Naive thymus-derived CD4-positive, alpha-beta T cell (primary cell): ENCODE measurements at regions not wholly inside any gene's neighbourhood (a gene's known extent, or its start where the extent isn't known, plus 50 kb on each side); places are given as distances from the start of the nearest gene placed in this dataset.
"Not testable (repeated sequence)": the region's sequence is repeated elsewhere in the genome, so short reads cannot be mapped to it uniquely, and the experiment has no call there.

Source experiments
- ATAC-seq: fragments of 150-1000 bp; cut with Tn5 transposase; 2 replicates; pipeline ENCODE4 v1.10.0; 2021; ENCODE audit warnings: mild to moderate bottlenecking, moderate library complexity
- CTCF ChIA-PET: fragments of 350-600 bp; sonication (Branson Sonifier 250); formaldehyde crosslinking; loops from one replicate; lab custom pipeline; 2021; ENCODE audit warnings: antibody characterized with exemption; lab: Charles Lee
- POLR2A ChIA-PET: fragments of 350-600 bp; sonication (Branson Sonifier 250); formaldehyde crosslinking; loops from one replicate; lab custom pipeline; 2021; ENCODE audit warnings: antibody characterized with exemption, inconsistent platforms; lab: Charles Lee
- DNase-seq, 9 donors: peaks; one replicate each; pipeline versions ENCODE4 v3.0.0 to v3.0.0-alpha.2; 2020 to 2022; ENCODE audit warnings: mixed read lengths in 1 of 9
- H3K27ac ChIP-seq: one replicate; pipeline ENCODE4 v1.7.0; 2013; ENCODE audit warnings: mild to moderate bottlenecking, low read depth, low read length, moderate library complexity
- H3K27me3 ChIP-seq, 2 donors: one replicate each; pipeline ENCODE4 v1.7.0; 2013; ENCODE audit warnings: low read length in 2 of 2, mild to moderate bottlenecking in 2 of 2, moderate library complexity in 2 of 2; ENCODE audit not compliant: control insufficient read depth in 2 of 2, insufficient read depth in 2 of 2
- H3K36me3 ChIP-seq, 3 experiments: 1 replicate in 2 of 3; 2 replicates in 1 of 3; pipeline ENCODE4 v1.7.0; 2013; ENCODE audit warnings: low read length in 3 of 3, mild to moderate bottlenecking in 3 of 3, moderate library complexity in 1 of 3; ENCODE audit not compliant: insufficient read depth in 3 of 3, control insufficient read depth in 2 of 3
- H3K4me1 ChIP-seq, 2 donors: one replicate each; pipeline ENCODE4 v1.7.0; 2013; ENCODE audit warnings: low read length in 2 of 2, mild to moderate bottlenecking in 2 of 2, moderate library complexity in 1 of 2; ENCODE audit not compliant: control insufficient read depth in 2 of 2, insufficient read depth in 2 of 2
- H3K4me3 ChIP-seq: 2 replicates; pipeline ENCODE4 v1.7.0; 2013; ENCODE audit warnings: mild to moderate bottlenecking, low read length
- H3K9me3 ChIP-seq, 3 experiments: 1 replicate in 2 of 3; 2 replicates in 1 of 3; pipeline ENCODE4 v1.7.0; 2013; ENCODE audit warnings: low read length in 3 of 3; ENCODE audit not compliant: control insufficient read depth in 2 of 3
- H3K27ac Mint-ChIP-seq, 9 donors: one replicate each; pipeline ENCODE4 v1.8.0; 2020 to 2022; ENCODE audit warnings: mixed read lengths in 9 of 9, mild to moderate bottlenecking in 8 of 9, moderate library complexity in 5 of 9, inconsistent platforms in 2 of 9
- H3K27me3 Mint-ChIP-seq, 5 donors: one replicate each; pipeline ENCODE4 v1.8.0; 2021 to 2022; ENCODE audit warnings: mixed read lengths in 5 of 5, mild to moderate bottlenecking in 1 of 5
- H3K36me3 Mint-ChIP-seq, 5 donors: one replicate each; pipeline ENCODE4 v1.8.0; 2020 to 2022; ENCODE audit warnings: mixed read lengths in 5 of 5, mild to moderate bottlenecking in 3 of 5, inconsistent platforms in 1 of 5
- H3K4me1 Mint-ChIP-seq, 7 donors: one replicate each; pipeline ENCODE4 v1.8.0; 2020 to 2022; ENCODE audit warnings: mixed read lengths in 7 of 7, mild to moderate bottlenecking in 3 of 7, inconsistent platforms in 1 of 7
- H3K4me3 Mint-ChIP-seq, 10 donors: one replicate each; pipeline ENCODE4 v1.8.0; 2020 to 2022; ENCODE audit warnings: mild to moderate bottlenecking in 10 of 10, mixed read lengths in 10 of 10, moderate library complexity in 6 of 10, inconsistent platforms in 2 of 10
- H3K9me3 Mint-ChIP-seq, 11 donors: one replicate each; pipeline ENCODE4 v1.8.0; 2020 to 2022; ENCODE audit warnings: mixed read lengths in 11 of 11, mild to moderate bottlenecking in 4 of 11, inconsistent platforms in 1 of 11, moderate library complexity in 1 of 11
- intact Hi-C, 2 donors: fragments of 100-400 bp; cut with micrococcal nuclease; formaldehyde crosslinking; loops; one replicate each; pipeline ENCODE4 v1.15.1; 2023

DNA sequence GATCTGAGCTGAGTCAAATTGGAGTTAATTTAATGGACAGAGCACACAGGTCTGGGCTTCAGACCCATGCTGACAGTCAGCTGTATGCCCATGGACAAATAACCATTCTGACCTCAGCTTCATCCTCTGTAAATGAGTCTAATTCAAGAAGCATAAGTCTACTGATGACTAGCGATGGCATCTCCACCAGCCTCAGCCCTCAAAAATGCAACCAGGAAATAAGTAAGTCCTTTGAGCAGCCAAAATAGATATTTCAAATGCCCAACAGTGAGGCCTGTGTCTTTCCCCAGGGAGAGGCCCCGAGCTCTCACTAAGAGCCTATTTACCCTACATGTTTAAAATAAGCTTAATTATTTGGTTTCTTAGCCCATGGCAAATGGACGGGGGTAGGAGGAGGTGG, 114.2 kb upstream of the MTHFD1L start:
- Mint-ChIP-seq H3K4me1 (peaks cover 0 to 3% (median 0%) of the 10 kb centered on the region in 7 donors), H3K4me3 (no peak overlapping the region), H3K27me3 (peaks cover 0 to 13% (median 4%) of the 10 kb centered on the region in 5 donors), H3K36me3 (no peaks in the 10 kb centered on the region), H3K27ac (no peak overlapping the region), H3K9me3 (peaks cover 0 to 3% (median 0%) of the 10 kb centered on the region in 11 donors)
- intact Hi-C loops, result no loop called here
- no peak overlapping the region for H3K4me3 ChIP-seq
- ChIA-PET CTCF (no interaction called here), POLR2A (no interaction called here)
- no peaks in the 10 kb centered on the region for H3K36me3 ChIP-seq
- ATAC-seq, result no peak
- H3K9me3 ChIP-seq, result no peaks in the 10 kb centered on the region
- no peak for DNase-seq
- H3K27ac ChIP-seq, result no peak overlapping the region
- H3K27me3 ChIP-seq, result no peaks in the 10 kb centered on the region
- H3K4me1 ChIP-seq, result no peaks in the 10 kb centered on the region

DNA sequence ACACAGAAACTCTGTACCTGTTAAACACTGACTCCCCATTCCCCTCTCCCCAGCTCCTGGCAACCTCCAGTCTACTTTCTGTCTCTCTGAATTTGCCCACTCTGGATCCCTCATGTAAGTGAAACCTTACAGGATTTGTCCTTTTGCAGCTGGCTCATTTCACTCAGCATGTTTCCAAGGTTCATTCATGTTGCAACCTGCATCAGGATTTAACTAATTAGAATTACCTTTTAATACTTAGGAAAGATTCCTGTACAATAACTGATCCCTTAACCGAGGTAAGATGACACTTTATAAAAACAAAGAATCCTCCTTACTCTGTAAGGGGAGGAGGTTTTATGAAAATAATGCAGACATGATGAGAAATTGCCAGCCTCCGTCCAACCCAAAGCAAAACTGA, 113.1 kb upstream of the MTHFD1L start:
- ATAC-seq, result no peak
- CTCF ChIA-PET, result no interaction called here

DNA sequence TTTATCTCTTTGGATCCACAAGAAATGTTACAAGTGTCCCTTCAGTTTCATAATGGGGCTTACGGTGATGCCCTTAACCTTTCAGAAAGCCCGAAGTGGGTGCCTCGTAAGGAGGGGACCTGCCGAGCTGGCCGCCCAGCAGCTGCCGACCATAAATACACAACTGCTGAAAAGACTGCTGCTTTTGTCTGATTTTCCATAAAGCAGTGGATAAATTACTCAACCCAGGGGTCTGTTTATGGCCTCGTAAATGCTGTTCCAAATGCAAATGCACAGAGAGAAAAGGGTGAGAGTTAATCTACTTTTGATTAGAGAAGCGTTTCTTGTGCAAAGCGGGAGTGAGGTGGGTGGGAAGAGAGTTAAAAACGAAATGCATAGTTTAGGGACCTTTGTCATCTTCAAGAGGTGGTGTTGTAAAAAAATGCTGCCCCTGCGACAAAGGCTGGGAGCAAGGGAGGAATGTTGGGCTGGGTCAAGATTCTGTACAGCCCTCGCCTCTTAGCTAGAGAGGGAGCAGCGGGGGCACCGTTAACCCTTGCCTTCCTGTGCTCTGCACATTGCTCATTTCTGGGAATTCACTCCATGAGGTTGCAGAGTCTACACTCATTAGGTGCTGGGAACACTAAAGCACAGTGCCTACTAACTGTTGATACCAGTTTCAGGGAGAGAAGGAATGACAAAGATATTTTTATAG, 112.0 kb upstream of the MTHFD1L start:
- Histone ChIP-seq H3K27ac (no peak overlapping the region), H3K4me1 (no peaks in the 10 kb centered on the region), H3K36me3 (no peaks in the 10 kb centered on the region), H3K4me3 (no peak overlapping the region), H3K9me3 (no peaks in the 10 kb centered on the region), H3K27me3 (no peaks in the 10 kb centered on the region)
- peaks cover 0 to 3% (median 0%) of the 10 kb centered on the region in 7 donors for H3K4me1 Mint-ChIP-seq
- H3K4me3 Mint-ChIP-seq, result no peak overlapping the region
- ATAC-seq (no peak), DNase-seq (no peak)
- intact Hi-C loops, result no loop called here
- ChIA-PET CTCF (no interaction called here), POLR2A (no interaction called here)
- no peak overlapping the region for H3K27ac Mint-ChIP-seq
- no peaks in the 10 kb centered on the region for H3K36me3 Mint-ChIP-seq
- H3K9me3 Mint-ChIP-seq, result no peaks in the 10 kb centered on the region
- H3K27me3 Mint-ChIP-seq, result peaks cover 0 to 7% (median 0%) of the 10 kb centered on the region in 5 donors

More for the DNA sequence above, 113.1 kb upstream of the MTHFD1L start:
- DNase-seq, result no peak
- intact Hi-C loops, result no loop called here
- Histone ChIP-seq H3K4me3 (no peak overlapping the region), H3K27ac (no peak overlapping the region), H3K9me3 (no peaks in the 10 kb centered on the region), H3K4me1 (no peaks in the 10 kb centered on the region), H3K27me3 (no peaks in the 10 kb centered on the region), H3K36me3 (no peaks in the 10 kb centered on the region)
- H3K27ac Mint-ChIP-seq, result no peak overlapping the region
- peaks cover 0 to 7% (median 0%) of the 10 kb centered on the region in 5 donors for H3K27me3 Mint-ChIP-seq
- H3K36me3 Mint-ChIP-seq, result no peaks in the 10 kb centered on the region
- H3K4me1 Mint-ChIP-seq, result peaks cover 0 to 3% (median 0%) of the 10 kb centered on the region in 7 donors
- no peak overlapping the region for H3K4me3 Mint-ChIP-seq
- H3K9me3 Mint-ChIP-seq, result peaks cover 0 to 3% (median 0%) of the 10 kb centered on the region in 11 donors
- POLR2A ChIA-PET, result no interaction called here

DNA sequence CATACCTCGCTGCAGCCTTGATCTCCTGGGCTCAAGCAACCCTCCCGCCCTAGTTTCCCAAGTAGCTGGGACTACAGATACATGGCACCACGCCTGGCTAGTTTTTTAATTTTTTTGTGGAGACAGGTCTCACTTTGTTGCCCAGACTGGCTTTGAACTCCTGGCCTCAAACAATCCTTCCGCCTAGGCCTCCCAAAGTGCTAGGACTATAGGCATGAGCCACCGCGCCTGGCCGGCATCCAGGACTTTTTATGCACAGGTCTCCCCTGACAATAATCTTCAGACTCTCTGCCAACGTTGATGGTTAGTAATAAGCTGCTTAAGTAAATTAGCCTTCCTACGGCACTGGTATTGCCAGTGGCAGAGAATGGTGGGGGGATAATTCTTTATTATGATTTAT, 110.5 kb upstream of the MTHFD1L start:
- no peak overlapping the region for H3K4me3 ChIP-seq
- H3K4me1 ChIP-seq, result no peaks in the 10 kb centered on the region
- no peaks in the 10 kb centered on the region for H3K9me3 Mint-ChIP-seq
- no peak overlapping the region for H3K27ac Mint-ChIP-seq
- peaks cover 0 to 3% (median 0%) of the 10 kb centered on the region in 7 donors for H3K4me1 Mint-ChIP-seq
- no peak for DNase-seq
- no peak overlapping the region for H3K27ac ChIP-seq
- intact Hi-C loops, result no loop called here
- no peaks in the 10 kb centered on the region for H3K36me3 Mint-ChIP-seq
- H3K36me3 ChIP-seq, result no peaks in the 10 kb centered on the region
- ATAC-seq, result no peak
- ChIA-PET CTCF (no interaction called here), POLR2A (no interaction called here)
- H3K4me3 Mint-ChIP-seq, result no peak overlapping the region
- no peaks in the 10 kb centered on the region for H3K9me3 ChIP-seq
- no peaks in the 10 kb centered on the region for H3K27me3 ChIP-seq
- peaks cover 0 to 3% (median 0%) of the 10 kb centered on the region in 5 donors for H3K27me3 Mint-ChIP-seq

DNA sequence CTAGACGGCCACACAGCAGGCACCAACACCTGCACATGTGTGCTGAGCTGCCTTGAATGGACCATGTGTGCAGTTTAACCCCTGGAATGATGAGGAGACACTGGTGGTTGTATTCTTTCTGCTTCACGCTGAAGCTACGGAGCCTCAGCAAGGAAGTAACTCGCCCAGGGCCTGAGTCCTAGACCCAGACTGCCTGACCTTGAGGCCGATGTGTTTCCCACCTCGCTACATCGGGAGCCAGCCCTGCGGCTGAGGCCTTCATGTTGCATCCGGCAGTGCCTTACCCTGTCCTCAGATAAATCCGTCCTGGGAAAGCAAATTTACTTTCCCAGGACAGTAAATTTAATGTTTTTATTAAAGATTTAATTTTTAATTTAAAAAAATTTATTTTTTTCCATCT, 110.0 kb upstream of the MTHFD1L start:
- peaks cover 0 to 3% (median 0%) of the 10 kb centered on the region in 5 donors for H3K27me3 Mint-ChIP-seq
- no peak overlapping the region for H3K27ac Mint-ChIP-seq
- no peaks in the 10 kb centered on the region for H3K9me3 Mint-ChIP-seq
- ChIA-PET CTCF (no interaction called here), POLR2A (no interaction called here)
- no peaks in the 10 kb centered on the region for H3K9me3 ChIP-seq
- H3K4me3 Mint-ChIP-seq, result no peak overlapping the region
- H3K36me3 ChIP-seq, result no peaks in the 10 kb centered on the region
- H3K4me1 Mint-ChIP-seq, result peaks cover 0 to 3% (median 0%) of the 10 kb centered on the region in 7 donors
- no peaks in the 10 kb centered on the region for H3K27me3 ChIP-seq
- intact Hi-C loops, result no loop called here
- H3K4me3 ChIP-seq, result no peak overlapping the region
- H3K27ac ChIP-seq, result no peak overlapping the region
- H3K36me3 Mint-ChIP-seq, result no peaks in the 10 kb centered on the region
- ATAC-seq, result no peak
- no peaks in the 10 kb centered on the region for H3K4me1 ChIP-seq
- no peak for DNase-seq

DNA sequence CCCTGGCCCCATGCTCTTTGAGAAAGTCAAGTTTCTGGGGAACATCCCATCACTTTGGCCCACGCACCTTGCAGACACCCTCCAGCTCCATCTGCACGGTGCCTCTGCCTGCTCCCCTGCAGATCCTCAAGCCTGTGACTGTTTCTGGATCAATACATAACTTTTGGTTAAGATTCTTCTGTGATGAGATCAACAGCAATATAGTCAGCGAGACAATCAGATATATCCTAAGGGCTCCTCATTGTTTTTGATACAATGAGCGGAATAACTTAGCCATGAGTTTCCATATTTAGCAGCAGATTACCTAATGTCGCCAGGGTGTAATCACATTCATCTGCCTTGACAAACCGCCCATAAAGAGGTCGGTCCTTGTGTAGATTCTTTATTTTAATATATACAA, 109.3 kb upstream of the MTHFD1L start:
- Mint-ChIP-seq H3K9me3 (no peaks in the 10 kb centered on the region), H3K4me1 (peaks cover 0 to 3% (median 0%) of the 10 kb centered on the region in 7 donors), H3K27ac (no peak overlapping the region), H3K36me3 (no peaks in the 10 kb centered on the region), H3K27me3 (peaks cover 0 to 3% (median 0%) of the 10 kb centered on the region in 5 donors), H3K4me3 (no peak overlapping the region)
- ChIA-PET POLR2A (no interaction called here), CTCF (no interaction called here)
- H3K4me3 ChIP-seq, result no peak overlapping the region
- H3K27ac ChIP-seq, result no peak overlapping the region
- intact Hi-C loops, result no loop called here
- DNase-seq (no peak), ATAC-seq (no peak)
- H3K4me1 ChIP-seq, result no peaks in the 10 kb centered on the region
- no peaks in the 10 kb centered on the region for H3K27me3 ChIP-seq
- no peaks in the 10 kb centered on the region for H3K36me3 ChIP-seq
- no peaks in the 10 kb centered on the region for H3K9me3 ChIP-seq

DNA sequence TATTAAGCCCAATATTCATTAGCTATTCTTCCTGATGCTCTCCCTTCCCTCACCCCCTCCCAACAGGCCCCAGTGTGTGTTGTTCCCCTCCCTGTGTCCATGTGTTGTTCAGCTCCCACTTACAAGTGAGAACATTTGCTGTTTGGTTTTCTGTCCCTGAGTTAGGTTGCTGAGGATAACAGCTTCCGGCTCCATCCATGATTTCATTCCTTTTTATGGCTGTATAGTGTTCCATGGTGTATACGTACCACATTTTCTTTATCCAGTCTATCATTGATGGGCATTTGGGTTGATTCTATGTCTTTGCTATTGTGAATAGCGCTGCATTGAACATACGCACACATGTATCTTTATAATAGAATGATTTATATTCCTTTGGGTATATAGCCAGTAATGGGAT, 107.7 kb upstream of the MTHFD1L start:
- H3K27me3 Mint-ChIP-seq, result not testable (repeated sequence)

More for the DNA sequence above, 107.7 kb upstream of the MTHFD1L start:
- H3K27ac ChIP-seq, H3K4me1 Mint-ChIP-seq, H3K27me3 ChIP-seq, H3K36me3 Mint-ChIP-seq, CTCF ChIA-PET, H3K36me3 ChIP-seq, H3K27ac Mint-ChIP-seq, DNase-seq, POLR2A ChIA-PET, H3K9me3 ChIP-seq, H3K4me1 ChIP-seq, H3K4me3 ChIP-seq, H3K9me3 Mint-ChIP-seq, H3K4me3 Mint-ChIP-seq, ATAC-seq, intact Hi-C loops: not testable (repeated sequence)
